ENCODE measurements at regions not wholly inside any gene's neighbourhood (a gene's known extent, or its start where the extent isn't known, plus 50 kb on each side); places are given as distances from the start of the nearest gene placed in this dataset.

DNA sequence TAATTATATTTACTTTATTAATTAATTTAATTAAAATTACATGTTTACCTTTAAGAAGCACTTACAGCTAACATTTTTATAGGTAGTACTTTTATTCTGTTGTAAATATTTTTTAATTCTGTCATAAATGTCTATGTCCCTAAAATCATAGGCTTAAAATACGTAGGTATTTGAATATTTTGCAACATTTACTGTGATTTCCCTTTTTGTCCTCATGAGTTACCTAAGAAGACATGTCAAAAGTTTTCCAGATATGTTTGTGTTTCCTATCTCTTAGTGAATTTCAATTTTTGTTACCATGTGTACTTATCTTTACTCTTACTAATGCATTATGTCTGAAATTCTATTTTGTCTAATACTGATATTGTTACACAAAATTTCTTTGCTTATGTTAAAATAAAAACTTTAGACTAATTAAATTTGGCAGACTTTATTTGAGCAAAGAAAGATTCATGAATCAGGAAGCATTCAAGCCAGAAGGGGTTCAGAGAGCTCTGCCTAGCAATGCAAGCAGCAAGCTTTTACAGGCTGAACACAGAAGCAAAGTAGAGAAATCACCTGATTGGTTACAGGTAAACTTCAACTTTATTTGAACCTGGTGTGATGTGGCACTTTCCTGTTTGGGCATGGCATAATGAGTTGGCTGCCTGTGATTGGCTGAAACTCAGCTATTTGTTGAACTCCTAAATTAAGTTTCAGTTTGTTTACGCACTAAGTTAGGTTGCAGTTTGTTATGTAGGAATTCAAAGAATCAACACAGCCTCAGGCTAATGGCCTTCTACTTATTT is 123.2 kb upstream of the TMEM170B start:
- DNase-seq = peak; percentile 65
- H4K20me1 ChIP-seq (ENCODE audit: insufficient read depth, low read length) = no peaks in the 10 kb centered on the region
- TF ChIP-seq CTCF (IDR thresholded peaks at IDR 0.05; ENCODE audit: low read length) = no peak
- TF ChIP-seq EZH2phosphoT487 (IDR thresholded peaks at IDR 0.05; ENCODE audit: low read length) = no peak
- no peak for TF ChIP-seq EZH2 (optimal IDR thresholded peaks at IDR 0.05; ENCODE audit: low read depth, low read length)
- H3F3A ChIP-seq (ENCODE audit: insufficient read depth, low read length) = no peaks in the 10 kb centered on the region
- no peak overlapping the region for H3K4me2 ChIP-seq (ENCODE audit: low read depth, low read length)
- H3K27me3 ChIP-seq (replicated peaks; ENCODE audit: insufficient read depth, low read length) = no peaks in the 10 kb centered on the region
- H3K27ac ChIP-seq (ENCODE audit: low read length) = no peak overlapping the region
- no peaks in the 10 kb centered on the region for H3K9me3 ChIP-seq (replicated peaks; ENCODE audit: insufficient read depth, low read length)
- no peak overlapping the region for H2AFZ ChIP-seq (ENCODE audit: low read length)
- H3K79me2 ChIP-seq (ENCODE audit: low read length) = no peaks in the 10 kb centered on the region
- no peaks in the 10 kb centered on the region for H3K9me2 ChIP-seq (replicated peaks; ENCODE audit: insufficient read depth, low read length)
- 0 out of 2 replicates have a peak, but pooled peaks cover 5% of the 10 kb centered on the region for H3K4me1 ChIP-seq (ENCODE audit: low read length)
- no peak overlapping the region for H3K9ac ChIP-seq (ENCODE audit: low read length)
- no peak overlapping the region for H3K4me3 ChIP-seq (ENCODE audit: low read length)
- no peaks in the 10 kb centered on the region for H3K36me3 ChIP-seq (replicated peaks; ENCODE audit: insufficient read depth, low read length)

GRCh38 chr6:11413728-11414127 is 123.8 kb upstream of the TMEM170B start:
- no peak for DNase-seq

DNA sequence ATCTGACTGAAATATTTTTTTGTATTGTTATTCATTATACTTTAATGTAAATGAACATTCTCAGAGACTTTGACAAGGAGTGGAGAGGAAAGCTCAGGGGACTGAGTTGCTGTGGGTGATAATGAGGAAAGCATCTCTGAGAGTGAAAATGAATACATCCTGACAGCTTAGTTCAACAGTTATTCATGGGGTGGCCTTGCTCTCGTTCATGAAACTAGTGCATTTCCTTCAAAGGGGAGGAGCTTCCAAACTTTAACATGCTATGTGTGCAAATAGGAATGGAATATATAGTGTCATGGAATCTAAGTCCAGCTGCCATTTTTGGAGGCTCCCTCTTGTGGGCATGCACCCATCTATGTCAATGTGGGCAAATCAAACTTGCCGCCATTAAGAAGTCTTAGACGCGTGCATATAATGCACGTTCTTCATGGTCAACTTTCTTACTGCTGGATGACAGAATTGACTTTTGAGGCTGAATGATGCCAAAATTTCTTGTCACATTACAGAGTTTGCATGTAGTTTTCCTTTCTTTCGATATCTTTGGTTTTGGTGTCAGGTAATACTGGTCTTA is 124.3 kb upstream of the TMEM170B start:
- Histone ChIP-seq H3K4me1 (ENCODE audit: low read length) (0 out of 2 replicates have a peak, but pooled peaks cover 5% of the 10 kb centered on the region), H3K79me2 (ENCODE audit: low read length) (no peaks in the 10 kb centered on the region), H3K4me2 (ENCODE audit: low read depth, low read length) (no peak overlapping the region), H4K20me1 (ENCODE audit: insufficient read depth, low read length) (no peaks in the 10 kb centered on the region), H3K27me3 (replicated peaks; ENCODE audit: insufficient read depth, low read length) (no peaks in the 10 kb centered on the region), H3K27ac (ENCODE audit: low read length) (no peak overlapping the region), H3K9me2 (replicated peaks; ENCODE audit: insufficient read depth, low read length) (no peaks in the 10 kb centered on the region), H3K9ac (ENCODE audit: low read length) (no peak overlapping the region), H3K36me3 (replicated peaks; ENCODE audit: insufficient read depth, low read length) (no peaks in the 10 kb centered on the region), H2AFZ (ENCODE audit: low read length) (no peak overlapping the region), H3F3A (ENCODE audit: insufficient read depth, low read length) (no peaks in the 10 kb centered on the region), H3K4me3 (ENCODE audit: low read length) (no peak overlapping the region), H3K9me3 (replicated peaks; ENCODE audit: insufficient read depth, low read length) (no peaks in the 10 kb centered on the region)
- DNase-seq = no peak
- TF ChIP-seq EZH2phosphoT487 (IDR thresholded peaks at IDR 0.05; ENCODE audit: low read length) = no peak
- 0 out of 2 replicates have a peak, but pooled peaks have one; percentile 3 for TF ChIP-seq CTCF (IDR thresholded peaks at IDR 0.05; ENCODE audit: low read length)

More at GRCh38 chr6:11413728-11414127, 123.8 kb upstream of the TMEM170B start:
- H3F3A ChIP-seq (ENCODE audit: insufficient read depth, low read length) = no peaks in the 10 kb centered on the region
- H3K9me3 ChIP-seq (replicated peaks; ENCODE audit: insufficient read depth, low read length) = no peaks in the 10 kb centered on the region
- no peak overlapping the region for H3K27ac ChIP-seq (ENCODE audit: low read length)
- H3K4me3 ChIP-seq (ENCODE audit: low read length) = no peak overlapping the region
- H3K27me3 ChIP-seq (replicated peaks; ENCODE audit: insufficient read depth, low read length) = no peaks in the 10 kb centered on the region
- no peak overlapping the region for H3K9ac ChIP-seq (ENCODE audit: low read length)
- H3K79me2 ChIP-seq (ENCODE audit: low read length) = no peaks in the 10 kb centered on the region
- H4K20me1 ChIP-seq (ENCODE audit: insufficient read depth, low read length) = no peaks in the 10 kb centered on the region
- no peaks in the 10 kb centered on the region for H3K9me2 ChIP-seq (replicated peaks; ENCODE audit: insufficient read depth, low read length)
- TF ChIP-seq EZH2phosphoT487 (IDR thresholded peaks at IDR 0.05; ENCODE audit: low read length) = no peak
- TF ChIP-seq CTCF (IDR thresholded peaks at IDR 0.05; ENCODE audit: low read length) = no peak
- no peak for TF ChIP-seq EZH2 (optimal IDR thresholded peaks at IDR 0.05; ENCODE audit: low read depth, low read length)
- no peak overlapping the region for H3K4me2 ChIP-seq (ENCODE audit: low read depth, low read length)
- no peak overlapping the region for H2AFZ ChIP-seq (ENCODE audit: low read length)
- 0 out of 2 replicates have a peak, but pooled peaks cover 5% of the 10 kb centered on the region for H3K4me1 ChIP-seq (ENCODE audit: low read length)
- H3K36me3 ChIP-seq (replicated peaks; ENCODE audit: insufficient read depth, low read length) = no peaks in the 10 kb centered on the region
